ENCODE measurements at regions not wholly inside any gene's neighbourhood (a gene's known extent, or its start where the extent isn't known, plus 50 kb on each side); places are given as distances from the start of the nearest gene placed in this dataset.

DNA sequence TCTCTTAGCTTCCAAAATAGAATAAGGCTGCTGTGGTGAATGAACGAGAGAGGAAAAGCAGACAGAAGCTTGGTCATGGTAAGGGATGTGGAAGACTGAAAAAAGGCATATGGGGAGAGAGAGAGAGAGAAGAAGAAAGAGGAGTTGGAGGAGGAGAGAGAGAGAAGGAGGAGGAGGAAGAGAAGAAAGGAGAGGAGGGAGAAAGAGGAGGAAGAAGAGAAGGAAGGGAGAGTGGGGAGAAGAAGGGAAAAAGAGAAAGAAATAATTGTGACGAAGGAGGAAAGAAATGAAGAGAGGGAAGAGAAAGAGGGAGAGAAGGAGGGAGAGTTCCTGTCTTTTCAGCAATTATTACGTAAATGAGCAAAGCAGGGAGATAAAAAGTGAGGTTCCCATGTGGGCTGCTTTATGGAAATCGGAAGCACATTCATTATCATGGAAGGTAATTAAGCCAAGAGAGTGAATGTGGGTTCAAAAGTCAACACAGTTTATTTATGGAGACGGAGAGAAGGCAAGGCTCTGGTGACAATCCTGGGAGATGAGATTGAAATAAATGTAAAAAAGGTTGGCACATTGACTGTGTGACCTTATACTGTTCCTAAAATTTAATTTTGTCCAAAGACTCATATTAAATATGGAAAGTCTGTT lies 611.2 kb downstream of the KIF4B start:
- TF ChIP-seq CTCF (IDR thresholded peaks at IDR 0.05; ENCODE audit: low read depth, low read length, missing control alignments): no peak
- in situ Hi-C loops (cut with HindIII; ENCODE audit: low sequenced_read_pairs): no loop called here
- no peak for DNase-seq (ENCODE audit: low read depth)
- no peak overlapping the region for H3K4me3 ChIP-seq (ENCODE audit: low read depth, low read length)

DNA sequence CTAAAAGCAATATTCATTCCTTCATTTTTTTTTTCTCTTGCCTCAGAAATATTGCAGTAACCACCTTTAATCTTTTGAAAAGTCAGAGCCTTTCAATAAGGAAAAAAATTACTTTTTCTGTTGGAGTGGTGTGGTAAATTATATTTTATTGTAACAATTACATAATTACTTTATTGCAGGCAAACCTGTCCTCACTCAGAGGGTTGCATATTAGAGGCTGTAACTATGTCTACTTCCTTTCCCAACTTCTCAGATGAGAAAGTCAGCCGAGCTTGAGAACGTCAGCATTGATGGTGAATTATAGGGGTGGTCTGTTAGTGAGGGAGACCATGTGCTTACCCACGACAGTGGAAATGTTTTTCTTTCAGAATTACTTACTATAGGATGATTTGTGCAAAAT lies 611.8 kb downstream of the KIF4B start:
- in situ Hi-C loops (cut with HindIII; ENCODE audit: low sequenced_read_pairs): no loop called here
- no peak overlapping the region for H3K4me3 ChIP-seq (ENCODE audit: low read depth, low read length)
- no peak for TF ChIP-seq CTCF (IDR thresholded peaks at IDR 0.05; ENCODE audit: low read depth, low read length, missing control alignments)
- DNase-seq (ENCODE audit: low read depth): no peak

- in situ Hi-C loops (cut with HindIII; ENCODE audit: low sequenced_read_pairs): no loop called here
- DNase-seq (ENCODE audit: low read depth): no peak
- no peak for TF ChIP-seq CTCF (IDR thresholded peaks at IDR 0.05; ENCODE audit: low read depth, low read length, missing control alignments)
- H3K4me3 ChIP-seq (ENCODE audit: low read depth, low read length): no peak overlapping the region
Measured at GRCh38 chr5:155625897-155626543, 612.5 kb downstream of the KIF4B start.

DNA sequence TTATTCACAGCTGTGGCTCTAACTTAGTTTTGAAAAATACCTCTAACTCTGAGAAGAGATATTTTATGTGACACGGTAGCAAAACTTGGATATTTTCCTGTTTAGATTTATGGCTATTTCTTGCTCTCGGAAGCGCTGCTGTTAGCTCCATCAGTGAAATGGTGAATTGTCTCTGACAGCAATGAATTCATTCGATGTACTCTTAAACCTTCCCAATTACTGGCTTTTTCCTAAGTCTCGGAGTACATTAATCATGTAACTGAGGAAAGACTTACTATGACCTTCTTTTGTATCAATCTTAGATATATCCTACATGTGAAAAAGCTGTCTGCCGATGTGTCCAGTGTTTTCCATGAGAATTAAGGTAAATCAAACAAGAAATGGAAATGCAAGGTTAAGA lies 613.0 kb downstream of the KIF4B start:
- in situ Hi-C loops (cut with HindIII; ENCODE audit: low sequenced_read_pairs): no loop called here
- H3K4me3 ChIP-seq (ENCODE audit: low read depth, low read length): no peak overlapping the region
- DNase-seq (ENCODE audit: low read depth): no peak
- no peak for TF ChIP-seq CTCF (IDR thresholded peaks at IDR 0.05; ENCODE audit: low read depth, low read length, missing control alignments)

- TF ChIP-seq CTCF (IDR thresholded peaks at IDR 0.05; ENCODE audit: low read depth, low read length, missing control alignments): no peak
- in situ Hi-C loops (cut with HindIII; ENCODE audit: low sequenced_read_pairs): no loop called here
- no peak overlapping the region for H3K4me3 ChIP-seq (ENCODE audit: low read depth, low read length)
- DNase-seq (ENCODE audit: low read depth): no peak
Measured at GRCh38 chr5:155628346-155628745, 614.8 kb downstream of the KIF4B start.

DNA sequence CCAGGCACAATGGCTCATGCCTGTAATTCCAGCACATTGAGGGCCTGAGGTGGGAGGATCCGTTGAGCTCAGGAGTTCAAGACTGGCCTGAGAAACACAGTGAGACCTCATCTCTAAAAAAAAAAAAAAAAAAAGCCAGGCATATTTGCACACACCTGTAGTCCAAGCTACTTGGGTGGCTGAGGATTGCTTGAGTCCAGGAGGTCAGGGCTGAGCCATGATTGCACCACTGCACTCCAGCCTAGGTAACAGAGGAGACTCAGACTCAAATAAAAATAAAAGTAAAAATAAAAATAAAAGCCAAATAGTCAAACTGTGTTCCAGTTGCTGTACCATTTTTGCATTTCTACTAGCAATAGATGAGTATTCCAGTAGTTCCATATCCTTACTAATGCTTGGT lies 616.0 kb downstream of the KIF4B start:
- DNase-seq (ENCODE audit: low read depth): no peak
- H3K4me3 ChIP-seq (ENCODE audit: low read depth, low read length): no peak overlapping the region
- in situ Hi-C loops (cut with HindIII; ENCODE audit: low sequenced_read_pairs): no loop called here
- no peak for TF ChIP-seq CTCF (IDR thresholded peaks at IDR 0.05; ENCODE audit: low read depth, low read length, missing control alignments)
